HL-60 (cell line): ENCODE measurements at regions not wholly inside any gene's neighbourhood (a gene's known extent, or its start where the extent isn't known, plus 50 kb on each side); places are given as distances from the start of the nearest gene placed in this dataset.

Experiments used
- GABPA ChIP-seq: IDR thresholded peaks from 2 replicates; pipeline ENCODE4 v1.6.1; 2012; ENCODE audit warnings: low read depth
- POLR2AphosphoS5 ChIP-seq: IDR thresholded peaks from 2 replicates; pipeline ENCODE4 v1.6.1; 2012; ENCODE audit warnings: low read depth
- REST ChIP-seq: IDR thresholded peaks from 2 replicates; pipeline ENCODE4 v1.6.1; 2012; ENCODE audit warnings: low read depth; ENCODE audit not compliant: insufficient replicate concordance
- TF ChIP-seq, protein P1 (sequence below): IDR thresholded peaks from one replicate; pipeline ENCODE4 v1.5.1; 2011; ENCODE audit warnings: low read length, control low read depth, inconsistent platforms; ENCODE audit not compliant: insufficient read depth

GRCh38 chr5:161095953-161096352, 243.9 kb upstream of the ATP10B start:
- TF ChIP-seq, protein P1, sequence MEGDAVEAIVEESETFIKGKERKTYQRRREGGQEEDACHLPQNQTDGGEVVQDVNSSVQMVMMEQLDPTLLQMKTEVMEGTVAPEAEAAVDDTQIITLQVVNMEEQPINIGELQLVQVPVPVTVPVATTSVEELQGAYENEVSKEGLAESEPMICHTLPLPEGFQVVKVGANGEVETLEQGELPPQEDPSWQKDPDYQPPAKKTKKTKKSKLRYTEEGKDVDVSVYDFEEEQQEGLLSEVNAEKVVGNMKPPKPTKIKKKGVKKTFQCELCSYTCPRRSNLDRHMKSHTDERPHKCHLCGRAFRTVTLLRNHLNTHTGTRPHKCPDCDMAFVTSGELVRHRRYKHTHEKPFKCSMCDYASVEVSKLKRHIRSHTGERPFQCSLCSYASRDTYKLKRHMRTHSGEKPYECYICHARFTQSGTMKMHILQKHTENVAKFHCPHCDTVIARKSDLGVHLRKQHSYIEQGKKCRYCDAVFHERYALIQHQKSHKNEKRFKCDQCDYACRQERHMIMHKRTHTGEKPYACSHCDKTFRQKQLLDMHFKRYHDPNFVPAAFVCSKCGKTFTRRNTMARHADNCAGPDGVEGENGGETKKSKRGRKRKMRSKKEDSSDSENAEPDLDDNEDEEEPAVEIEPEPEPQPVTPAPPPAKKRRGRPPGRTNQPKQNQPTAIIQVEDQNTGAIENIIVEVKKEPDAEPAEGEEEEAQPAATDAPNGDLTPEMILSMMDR, result no peak
- TF ChIP-seq REST (no peak), POLR2AphosphoS5 (no peak), GABPA (no peak)
